SK-N-SH treated with all-trans-retinoic acid at 6 μM for 48 hours (cell line): ENCODE measurements at regions not wholly inside any gene's neighbourhood (a gene's known extent, or its start where the extent isn't known, plus 50 kb on each side); places are given as distances from the start of the nearest gene placed in this dataset.

Source experiments
- ATAC-seq: fragments of 200-7000 bp; cut with Tn5 transposase; 3 replicates; pipeline ENCODE4 v1.9.1; 2020; ENCODE audit warnings: mild to moderate bottlenecking, moderate library complexity
- ARNTL ChIP-seq: fragments of 450-650 bp; formaldehyde crosslinking; IDR thresholded peaks from 2 replicates; pipeline ENCODE4 v1.5.0; 2020; ENCODE audit warnings: low read depth, mild to moderate bottlenecking, moderate library complexity, borderline replicate concordance
- BACH2 ChIP-seq: fragments of 250-450 bp; sonication (Bioruptor Pico); IDR thresholded peaks from 2 replicates; pipeline ENCODE4 v1.9.0; 2021; ENCODE audit warnings: mild to moderate bottlenecking, borderline replicate concordance
- CSDC2 ChIP-seq: fragments of 250-450 bp; sonication (Bioruptor Pico); IDR thresholded peaks from 2 replicates; pipeline ENCODE4 v1.5.0; 2020; ENCODE audit warnings: mild to moderate bottlenecking, moderate library complexity
- ESRRG ChIP-seq: fragments of 250-450 bp; sonication (Bioruptor Pico); IDR thresholded peaks from 2 replicates; pipeline ENCODE4 v1.6.1; 2021; ENCODE audit warnings: mild to moderate bottlenecking
- ISL1 ChIP-seq: fragments of 250-450 bp; sonication (Bioruptor Pico); IDR thresholded peaks from 2 replicates; pipeline ENCODE4 v2.1.2; 2022; ENCODE audit warnings: mild to moderate bottlenecking, moderate library complexity
- OSR1 ChIP-seq: fragments of 250-450 bp; sonication (Bioruptor Pico); IDR thresholded peaks from 2 replicates; pipeline ENCODE4 v1.8.0; 2022; ENCODE audit warnings: moderate library complexity, mild to moderate bottlenecking, inconsistent platforms
- PPARA ChIP-seq: fragments of 250-450 bp; sonication (Bioruptor Pico); IDR thresholded peaks from 2 replicates; pipeline ENCODE4 v1.5.0; 2020; ENCODE audit warnings: mild to moderate bottlenecking, borderline replicate concordance
- RARB ChIP-seq: fragments of 250-450 bp; sonication (Bioruptor Pico); IDR thresholded peaks from 2 replicates; pipeline ENCODE4 v1.8.0; 2021; ENCODE audit warnings: mild to moderate bottlenecking, moderate library complexity
- SNAI2 ChIP-seq: fragments of 250-450 bp; sonication (Bioruptor Pico); IDR thresholded peaks from 2 replicates; pipeline ENCODE4 v1.5.0; 2020; ENCODE audit warnings: mild to moderate bottlenecking, moderate library complexity
- TCF4 ChIP-seq: fragments of 250-450 bp; sonication (Bioruptor Pico); IDR thresholded peaks from 2 replicates; pipeline ENCODE4 v1.8.0; 2021; ENCODE audit warnings: mild to moderate bottlenecking, moderate library complexity, borderline replicate concordance
- TOX ChIP-seq: fragments of 250-450 bp; sonication (Bioruptor Pico); IDR thresholded peaks from 2 replicates; pipeline ENCODE4 v1.8.0; 2021; ENCODE audit warnings: mild to moderate bottlenecking, moderate library complexity, borderline replicate concordance
- ZC3H10 ChIP-seq: fragments of 250-450 bp; sonication (Bioruptor Pico); IDR thresholded peaks from 2 replicates; pipeline ENCODE4 v1.5.1; 2021; ENCODE audit warnings: mild to moderate bottlenecking, moderate library complexity
- ZFP3 ChIP-seq: fragments of 250-450 bp; sonication (Bioruptor Pico); IDR thresholded peaks from 2 replicates; pipeline ENCODE4 v1.5.0; 2020; ENCODE audit warnings: mild to moderate bottlenecking, moderate library complexity
- ZFP30 ChIP-seq: fragments of 450-650 bp; formaldehyde crosslinking; IDR thresholded peaks from 2 replicates; pipeline ENCODE4 v1.5.0; 2022; ENCODE audit warnings: mild to moderate bottlenecking, moderate library complexity
- ZNF565 ChIP-seq: fragments of 450-650 bp; formaldehyde crosslinking; conservative IDR thresholded peaks from 2 replicates; pipeline ENCODE4 v1.5.0; 2020; ENCODE audit warnings: low read depth, mild to moderate bottlenecking, moderate library complexity
- ZNF70 ChIP-seq: fragments of 450-650 bp; formaldehyde crosslinking; IDR thresholded peaks from 2 replicates; pipeline ENCODE4 v1.5.0; 2020; ENCODE audit warnings: mild to moderate bottlenecking, moderate library complexity
- ZNF8 ChIP-seq: fragments of 450-650 bp; formaldehyde crosslinking; IDR thresholded peaks from 2 replicates; pipeline ENCODE4 v1.5.0; 2020; ENCODE audit warnings: mild to moderate bottlenecking, moderate library complexity
- TF ChIP-seq, protein P1 (sequence below): fragments of 250-450 bp; sonication (Bioruptor Pico); IDR thresholded peaks from 2 replicates; pipeline ENCODE4 v1.8.0; 2021; ENCODE audit warnings: low read depth, mild to moderate bottlenecking, moderate library complexity, borderline replicate concordance
- TF ChIP-seq, protein P2 (sequence below): fragments of 250-450 bp; sonication (Bioruptor Pico); IDR thresholded peaks from 2 replicates; pipeline ENCODE4 v1.5.0; 2020; ENCODE audit warnings: mild to moderate bottlenecking, moderate library complexity
- TF ChIP-seq, protein P3 (sequence below): fragments of 250-450 bp; sonication (Bioruptor Pico); IDR thresholded peaks from 2 replicates; pipeline ENCODE4 v1.8.0; 2020; ENCODE audit warnings: mild to moderate bottlenecking, moderate library complexity, borderline replicate concordance
- TF ChIP-seq, protein P4 (sequence below): fragments of 250-450 bp; sonication (Bioruptor Pico); IDR thresholded peaks from 2 replicates; pipeline ENCODE4 v1.5.1; 2021; ENCODE audit warnings: mild to moderate bottlenecking, moderate library complexity

DNA sequence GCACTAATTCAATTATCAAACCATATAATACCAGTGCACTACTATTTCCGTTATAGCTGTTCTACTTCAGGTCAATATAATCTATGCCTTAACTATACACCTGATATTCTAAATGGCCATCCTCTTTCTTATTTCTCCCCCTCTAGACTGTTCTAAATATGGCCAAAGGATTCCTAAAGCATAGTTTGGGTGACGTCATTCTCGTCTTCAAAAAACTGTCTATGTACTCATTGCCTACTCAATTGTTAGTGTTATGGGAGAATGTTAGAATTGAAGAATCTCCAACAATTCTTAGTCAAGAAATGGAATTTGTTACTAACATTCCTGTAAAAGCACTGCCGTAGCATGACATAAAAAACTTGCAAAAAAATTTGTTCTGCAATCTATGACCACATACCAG, 431.1 kb upstream of the ANO3 start:
- TF ChIP-seq PPARA (CRISPR knock-in tag) (no peak), CSDC2 (no peak), SNAI2 (CRISPR knock-in tag) (no peak), RARB (CRISPR knock-in tag) (no peak), TCF4 (CRISPR knock-in tag) (no peak), ZFP3 (CRISPR knock-in tag) (no peak), ZNF565 (CRISPR knock-in tag) (no peak), OSR1 (no peak), ZC3H10 (CRISPR knock-in tag) (no peak), ARNTL (CRISPR knock-in tag) (no peak), ESRRG (CRISPR knock-in tag) (no peak), ZFP30 (CRISPR knock-in tag) (no peak), TOX (no peak), BACH2 (CRISPR knock-in tag) (no peak), ZNF8 (CRISPR knock-in tag) (no peak)
- TF ChIP-seq, protein P1, sequence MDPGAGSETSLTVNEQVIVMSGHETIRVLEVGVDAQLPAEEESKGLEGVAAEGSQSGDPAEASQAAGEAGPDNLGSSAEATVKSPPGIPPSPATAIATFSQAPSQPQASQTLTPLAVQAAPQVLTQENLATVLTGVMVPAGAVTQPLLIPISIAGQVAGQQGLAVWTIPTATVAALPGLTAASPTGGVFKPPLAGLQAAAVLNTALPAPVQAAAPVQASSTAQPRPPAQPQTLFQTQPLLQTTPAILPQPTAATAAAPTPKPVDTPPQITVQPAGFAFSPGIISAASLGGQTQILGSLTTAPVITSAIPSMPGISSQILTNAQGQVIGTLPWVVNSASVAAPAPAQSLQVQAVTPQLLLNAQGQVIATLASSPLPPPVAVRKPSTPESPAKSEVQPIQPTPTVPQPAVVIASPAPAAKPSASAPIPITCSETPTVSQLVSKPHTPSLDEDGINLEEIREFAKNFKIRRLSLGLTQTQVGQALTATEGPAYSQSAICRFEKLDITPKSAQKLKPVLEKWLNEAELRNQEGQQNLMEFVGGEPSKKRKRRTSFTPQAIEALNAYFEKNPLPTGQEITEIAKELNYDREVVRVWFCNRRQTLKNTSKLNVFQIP (CRISPR knock-in tag), result no peak
- TF ChIP-seq, protein P2, sequence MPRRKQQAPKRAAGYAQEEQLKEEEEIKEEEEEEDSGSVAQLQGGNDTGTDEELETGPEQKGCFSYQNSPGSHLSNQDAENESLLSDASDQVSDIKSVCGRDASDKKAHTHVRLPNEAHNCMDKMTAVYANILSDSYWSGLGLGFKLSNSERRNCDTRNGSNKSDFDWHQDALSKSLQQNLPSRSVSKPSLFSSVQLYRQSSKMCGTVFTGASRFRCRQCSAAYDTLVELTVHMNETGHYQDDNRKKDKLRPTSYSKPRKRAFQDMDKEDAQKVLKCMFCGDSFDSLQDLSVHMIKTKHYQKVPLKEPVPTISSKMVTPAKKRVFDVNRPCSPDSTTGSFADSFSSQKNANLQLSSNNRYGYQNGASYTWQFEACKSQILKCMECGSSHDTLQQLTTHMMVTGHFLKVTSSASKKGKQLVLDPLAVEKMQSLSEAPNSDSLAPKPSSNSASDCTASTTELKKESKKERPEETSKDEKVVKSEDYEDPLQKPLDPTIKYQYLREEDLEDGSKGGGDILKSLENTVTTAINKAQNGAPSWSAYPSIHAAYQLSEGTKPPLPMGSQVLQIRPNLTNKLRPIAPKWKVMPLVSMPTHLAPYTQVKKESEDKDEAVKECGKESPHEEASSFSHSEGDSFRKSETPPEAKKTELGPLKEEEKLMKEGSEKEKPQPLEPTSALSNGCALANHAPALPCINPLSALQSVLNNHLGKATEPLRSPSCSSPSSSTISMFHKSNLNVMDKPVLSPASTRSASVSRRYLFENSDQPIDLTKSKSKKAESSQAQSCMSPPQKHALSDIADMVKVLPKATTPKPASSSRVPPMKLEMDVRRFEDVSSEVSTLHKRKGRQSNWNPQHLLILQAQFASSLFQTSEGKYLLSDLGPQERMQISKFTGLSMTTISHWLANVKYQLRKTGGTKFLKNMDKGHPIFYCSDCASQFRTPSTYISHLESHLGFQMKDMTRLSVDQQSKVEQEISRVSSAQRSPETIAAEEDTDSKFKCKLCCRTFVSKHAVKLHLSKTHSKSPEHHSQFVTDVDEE (CRISPR knock-in tag), result no peak
- no peak for ATAC-seq

DNA sequence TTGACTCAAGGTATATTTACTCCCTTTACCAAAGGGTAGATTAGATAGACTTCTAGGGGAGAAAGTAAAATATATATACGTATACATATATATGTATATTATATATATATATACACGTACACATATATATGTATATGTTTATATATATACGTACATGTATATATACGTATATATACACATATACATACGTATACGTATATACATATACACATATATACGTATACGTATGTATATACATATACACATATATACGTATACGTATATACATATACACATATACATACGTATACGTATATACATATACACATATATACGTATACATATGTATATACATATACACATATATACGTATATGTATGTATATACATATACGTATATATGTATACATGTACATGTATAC, 430.5 kb upstream of the ANO3 start:
- no peak for ATAC-seq
- TF ChIP-seq, protein P3, sequence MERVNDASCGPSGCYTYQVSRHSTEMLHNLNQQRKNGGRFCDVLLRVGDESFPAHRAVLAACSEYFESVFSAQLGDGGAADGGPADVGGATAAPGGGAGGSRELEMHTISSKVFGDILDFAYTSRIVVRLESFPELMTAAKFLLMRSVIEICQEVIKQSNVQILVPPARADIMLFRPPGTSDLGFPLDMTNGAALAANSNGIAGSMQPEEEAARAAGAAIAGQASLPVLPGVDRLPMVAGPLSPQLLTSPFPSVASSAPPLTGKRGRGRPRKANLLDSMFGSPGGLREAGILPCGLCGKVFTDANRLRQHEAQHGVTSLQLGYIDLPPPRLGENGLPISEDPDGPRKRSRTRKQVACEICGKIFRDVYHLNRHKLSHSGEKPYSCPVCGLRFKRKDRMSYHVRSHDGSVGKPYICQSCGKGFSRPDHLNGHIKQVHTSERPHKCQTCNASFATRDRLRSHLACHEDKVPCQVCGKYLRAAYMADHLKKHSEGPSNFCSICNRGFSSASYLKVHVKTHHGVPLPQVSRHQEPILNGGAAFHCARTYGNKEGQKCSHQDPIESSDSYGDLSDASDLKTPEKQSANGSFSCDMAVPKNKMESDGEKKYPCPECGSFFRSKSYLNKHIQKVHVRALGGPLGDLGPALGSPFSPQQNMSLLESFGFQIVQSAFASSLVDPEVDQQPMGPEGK, result no peak
- no peak for TF ChIP-seq ESRRG (CRISPR knock-in tag)
- TF ChIP-seq ZFP3 (CRISPR knock-in tag), result no peak
- TF ChIP-seq ZC3H10 (CRISPR knock-in tag), result no peak
- no peak for TF ChIP-seq ISL1
- TF ChIP-seq, protein P1 (CRISPR knock-in tag), result no peak
- TF ChIP-seq CSDC2, result no peak
- no peak for TF ChIP-seq SNAI2 (CRISPR knock-in tag)
- TF ChIP-seq TOX, result no peak
- no peak for TF ChIP-seq TCF4 (CRISPR knock-in tag)
- no peak for TF ChIP-seq ZFP30 (CRISPR knock-in tag)

DNA sequence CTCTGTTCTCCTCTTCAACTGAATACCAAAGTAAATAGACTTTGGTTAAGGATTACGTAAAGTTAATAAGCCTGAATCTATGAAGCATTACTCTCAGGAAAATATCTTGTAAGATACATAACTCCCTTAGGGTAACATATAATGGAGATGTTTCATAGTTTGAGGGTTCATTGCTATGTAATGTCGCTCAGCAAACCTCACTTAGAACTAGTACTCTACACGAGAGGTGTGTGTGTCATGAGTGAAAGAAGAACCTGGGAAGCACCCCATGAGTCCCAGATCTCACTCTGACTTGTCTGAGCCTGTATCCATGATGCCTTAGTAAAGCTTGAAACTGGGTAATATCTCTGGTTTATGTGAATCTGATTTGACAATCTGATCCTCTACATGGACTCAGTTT, 429.5 kb upstream of the ANO3 start:
- no peak for ATAC-seq
- TF ChIP-seq ZNF70 (CRISPR knock-in tag) (no peak), OSR1 (no peak), CSDC2 (no peak), ARNTL (CRISPR knock-in tag) (no peak)
- TF ChIP-seq, protein P4, sequence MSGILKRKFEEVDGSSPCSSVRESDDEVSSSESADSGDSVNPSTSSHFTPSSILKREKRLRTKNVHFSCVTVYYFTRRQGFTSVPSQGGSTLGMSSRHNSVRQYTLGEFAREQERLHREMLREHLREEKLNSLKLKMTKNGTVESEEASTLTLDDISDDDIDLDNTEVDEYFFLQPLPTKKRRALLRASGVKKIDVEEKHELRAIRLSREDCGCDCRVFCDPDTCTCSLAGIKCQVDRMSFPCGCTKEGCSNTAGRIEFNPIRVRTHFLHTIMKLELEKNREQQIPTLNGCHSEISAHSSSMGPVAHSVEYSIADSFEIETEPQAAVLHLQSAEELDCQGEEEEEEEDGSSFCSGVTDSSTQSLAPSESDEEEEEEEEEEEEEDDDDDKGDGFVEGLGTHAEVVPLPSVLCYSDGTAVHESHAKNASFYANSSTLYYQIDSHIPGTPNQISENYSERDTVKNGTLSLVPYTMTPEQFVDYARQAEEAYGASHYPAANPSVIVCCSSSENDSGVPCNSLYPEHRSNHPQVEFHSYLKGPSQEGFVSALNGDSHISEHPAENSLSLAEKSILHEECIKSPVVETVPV (CRISPR knock-in tag), result no peak
